HUDEP-2 (cell line): ENCODE measurements at regions not wholly inside any gene's neighbourhood (a gene's known extent, or its start where the extent isn't known, plus 50 kb on each side); places are given as distances from the start of the nearest gene placed in this dataset.
"Not testable (repeated sequence)": the region's sequence is repeated elsewhere in the genome, so short reads cannot be mapped to it uniquely, and the experiment has no call there.

Experiments used
- DNase-seq, 76 experiments: peaks; one replicate each; lab custom pipeline; 2025; ENCODE audit not compliant: unreplicated experiment in 76 of 76; lab: John Stamatoyannopoulos, UW

- DNase-seq = no peak
Measured at GRCh38 chrX:128653524-128654060, 601.4 kb upstream of the ACTRT1 start.

GRCh38 chrX:128650326-128650725 is 598.1 kb upstream of the ACTRT1 start:
- DNase-seq = no peak

- DNase-seq = no peak
Measured at GRCh38 chrX:128634754-128635153, 582.6 kb upstream of the ACTRT1 start.

DNA sequence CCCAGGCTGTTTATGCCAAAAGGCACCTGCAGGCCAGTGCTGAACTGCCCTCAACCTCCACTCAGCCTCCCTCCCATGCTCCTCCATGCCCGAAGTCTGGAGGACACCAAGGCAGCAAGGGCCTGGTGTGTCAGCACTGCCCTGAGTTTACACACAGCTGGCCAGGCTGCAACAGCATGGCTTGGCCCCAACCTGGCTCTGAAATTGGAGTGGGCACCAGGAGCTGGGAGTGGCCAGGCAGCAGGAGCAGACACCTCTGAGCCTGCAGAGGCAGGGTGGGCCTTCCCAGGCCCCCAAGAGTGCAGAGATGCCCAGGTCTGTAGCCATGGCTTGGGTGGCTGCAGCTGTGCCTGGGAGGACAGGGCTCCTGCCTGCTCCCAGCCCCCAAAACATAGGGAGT is 571.2 kb upstream of the ACTRT1 start:
- no peak for DNase-seq

- DNase-seq = no peak
Measured at GRCh38 chrX:128622296-128622695, 570.1 kb upstream of the ACTRT1 start.

DNA sequence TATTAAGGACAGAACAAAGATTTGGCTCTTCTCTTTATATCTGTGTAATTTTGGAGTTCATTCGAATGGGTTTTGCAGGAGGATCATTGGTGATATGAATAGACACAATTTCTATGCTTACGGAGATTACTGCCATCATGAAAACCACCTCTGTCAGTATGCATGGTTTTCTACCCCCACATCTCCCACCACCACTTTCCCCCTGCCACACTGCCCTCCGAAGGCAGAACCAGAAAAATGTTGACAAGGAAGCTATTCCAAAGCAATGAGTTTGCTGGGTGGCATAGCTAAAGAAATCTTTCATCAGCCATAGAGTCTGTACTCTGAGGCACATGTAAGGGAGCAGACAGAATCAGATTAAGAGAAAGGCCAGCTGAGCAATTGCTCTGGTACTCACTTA is 567.3 kb upstream of the ACTRT1 start:
- DNase-seq = no peak

DNA sequence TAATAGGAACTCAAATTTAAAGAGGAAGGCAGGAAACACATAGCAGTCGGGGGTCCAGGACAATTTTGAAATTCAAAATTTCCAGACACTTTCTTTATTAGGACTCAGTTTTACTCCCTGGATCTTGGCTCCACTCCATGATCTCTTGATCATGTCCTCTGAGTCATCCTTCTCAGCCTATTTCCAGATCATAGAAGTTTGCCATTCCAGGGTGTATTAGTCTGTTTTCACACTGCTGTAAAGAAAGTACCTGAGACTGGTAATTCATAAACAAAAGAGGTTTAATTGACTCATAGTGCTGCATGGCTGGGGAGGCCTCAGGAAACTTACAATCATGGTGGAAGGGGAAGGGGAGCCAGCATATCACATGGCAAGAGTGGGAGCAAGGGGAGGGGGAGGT is 564.7 kb upstream of the ACTRT1 start:
- no peak for DNase-seq

GRCh38 chrX:128606817-128607216 is 554.6 kb upstream of the ACTRT1 start:
- DNase-seq = not testable (repeated sequence)

DNA sequence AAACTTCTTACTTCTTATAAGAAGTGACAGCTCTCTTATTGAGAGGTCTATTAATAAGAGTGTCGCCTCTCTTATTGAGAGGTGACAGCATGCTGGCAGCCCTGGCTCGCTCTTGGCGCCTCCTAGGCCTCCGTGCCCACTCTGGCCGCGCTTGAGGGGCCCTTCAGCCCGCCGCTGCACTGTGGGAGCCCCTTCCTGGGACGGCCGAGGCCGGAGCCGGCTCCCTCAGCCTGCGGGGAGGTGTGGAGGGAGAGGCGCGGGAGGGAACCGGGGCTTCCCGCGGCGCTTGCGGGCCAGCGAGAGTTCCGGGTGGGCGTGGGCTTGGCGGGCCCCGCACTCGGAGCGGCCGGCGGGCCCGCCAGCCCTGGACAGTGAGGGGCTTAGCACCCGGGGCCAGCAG is 554.2 kb upstream of the ACTRT1 start:
- DNase-seq = not testable (repeated sequence)

DNA sequence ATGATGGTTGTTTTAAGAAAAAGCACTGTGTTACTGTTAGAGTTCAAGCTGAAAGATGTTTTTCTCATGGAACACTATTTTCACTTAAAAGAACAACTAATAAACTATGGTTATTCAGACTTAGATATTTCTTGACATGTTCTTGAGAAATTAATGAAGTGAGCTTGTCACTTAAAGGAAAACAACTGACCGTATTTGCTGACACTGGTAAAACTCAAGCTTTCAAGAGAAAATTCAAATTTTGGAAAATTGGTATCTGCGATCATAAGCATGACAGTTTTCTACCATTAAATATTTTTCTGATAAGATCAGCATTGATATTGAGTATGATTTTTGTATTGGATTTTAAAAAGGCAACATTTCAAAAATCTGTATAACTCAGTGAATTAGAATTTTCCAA is 549.5 kb upstream of the ACTRT1 start:
- DNase-seq = no peak

DNA sequence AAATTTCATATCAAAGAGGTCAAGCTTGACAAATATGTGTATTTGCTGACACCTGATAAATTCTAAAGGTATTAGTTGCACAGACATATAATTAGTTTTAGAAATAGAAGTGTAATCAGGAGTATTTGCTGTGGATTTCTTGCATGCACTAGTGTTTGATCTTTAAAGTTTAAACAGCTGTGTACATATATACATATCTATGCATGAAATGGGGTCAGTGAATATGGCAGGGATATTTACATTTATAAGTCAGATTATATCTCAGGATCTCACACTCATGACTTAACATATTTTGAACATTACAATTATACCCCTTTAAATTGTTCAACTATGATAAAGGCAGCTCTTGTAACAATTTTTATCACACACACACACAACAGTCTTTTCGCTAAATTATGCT is 547.4 kb upstream of the ACTRT1 start:
- DNase-seq = no peak

DNA sequence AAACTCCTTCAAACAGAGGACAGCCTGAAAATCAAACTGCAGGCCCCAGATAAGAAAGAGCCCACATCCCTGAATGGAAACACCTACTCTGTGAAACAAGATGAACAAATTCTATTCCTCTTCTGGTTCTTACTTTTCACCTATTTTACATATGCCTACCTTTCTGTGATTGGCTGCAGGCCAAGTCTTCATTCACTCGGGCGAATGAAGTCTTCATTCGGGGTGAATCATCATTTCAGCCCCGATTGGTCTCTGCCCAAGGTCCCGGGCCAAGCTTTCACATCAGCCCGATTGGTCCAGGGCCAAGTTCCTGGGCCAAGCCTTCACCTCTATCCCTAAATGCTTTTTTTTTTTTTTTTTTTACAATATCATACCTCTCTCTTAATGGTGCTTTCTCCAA is 529.8 kb upstream of the ACTRT1 start:
- no peak for DNase-seq

GRCh38 chrX:128581615-128582014 is 529.4 kb upstream of the ACTRT1 start:
- no peak for DNase-seq

DNA sequence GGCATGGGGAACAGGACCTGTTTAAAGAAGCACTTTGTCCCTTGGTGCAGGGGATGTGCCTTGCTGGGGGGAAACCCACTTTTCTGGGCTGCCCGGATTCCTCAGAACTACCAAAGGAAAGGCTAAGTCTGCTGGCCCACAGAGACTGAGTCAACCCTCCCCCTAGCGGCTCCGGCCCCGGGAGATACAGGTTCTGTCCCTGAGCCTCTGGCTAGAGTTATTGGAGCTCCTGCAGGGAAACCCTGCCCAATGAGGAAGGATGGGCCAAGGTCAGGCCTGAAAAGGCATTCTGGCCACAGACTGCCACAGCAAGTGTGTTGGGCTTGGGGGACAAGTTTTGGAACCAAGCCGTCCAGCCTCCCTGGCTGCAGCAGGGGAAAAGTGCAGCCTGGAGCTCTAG is 490.9 kb upstream of the ACTRT1 start:
- no peak for DNase-seq

GRCh38 chrX:128518508-128518907 is 466.3 kb upstream of the ACTRT1 start:
- no peak for DNase-seq

- no peak for DNase-seq
Measured at GRCh38 chrX:128517691-128518090, 465.5 kb upstream of the ACTRT1 start.

DNA sequence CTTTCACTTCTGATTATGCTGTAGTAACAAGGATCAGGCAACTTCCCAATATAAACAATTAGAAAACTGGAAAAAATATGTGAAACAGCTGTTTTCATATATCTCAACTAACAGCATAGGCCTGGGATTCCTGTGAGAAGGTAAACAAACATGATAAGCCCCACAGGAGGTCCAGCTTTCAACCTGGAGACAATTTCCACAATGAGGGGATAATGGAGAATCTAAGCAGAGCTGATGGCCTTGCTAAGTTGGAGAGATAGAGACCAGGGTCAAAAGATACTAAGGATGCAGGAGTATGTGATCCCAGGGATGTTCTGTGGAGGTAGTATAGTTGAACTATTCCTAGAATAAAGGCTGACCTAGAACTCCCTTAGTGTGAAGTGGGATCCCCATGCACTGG is 452.3 kb upstream of the ACTRT1 start:
- no peak for DNase-seq

DNA sequence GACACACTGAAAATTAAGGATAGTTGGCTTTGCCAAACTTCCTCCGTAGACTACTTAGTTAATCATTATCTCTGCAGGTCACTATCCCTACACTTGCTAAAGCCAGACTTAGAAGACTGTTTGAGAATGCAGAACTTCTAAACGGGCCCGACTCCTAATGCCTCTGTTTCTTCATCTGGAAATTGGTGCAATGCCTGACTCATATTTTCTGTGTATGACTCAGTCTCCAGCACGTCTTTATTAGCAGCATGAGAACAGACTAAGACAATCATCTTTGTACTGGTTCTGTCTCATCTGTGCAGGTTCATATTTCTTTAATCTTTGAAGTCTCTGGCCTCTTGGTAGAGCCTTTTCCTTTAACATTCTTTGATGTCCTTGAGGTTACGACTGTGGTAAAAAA is 411.9 kb upstream of the ACTRT1 start:
- DNase-seq = no peak

GRCh38 chrX:128460835-128461234 is 408.6 kb upstream of the ACTRT1 start:
- no peak for DNase-seq

DNA sequence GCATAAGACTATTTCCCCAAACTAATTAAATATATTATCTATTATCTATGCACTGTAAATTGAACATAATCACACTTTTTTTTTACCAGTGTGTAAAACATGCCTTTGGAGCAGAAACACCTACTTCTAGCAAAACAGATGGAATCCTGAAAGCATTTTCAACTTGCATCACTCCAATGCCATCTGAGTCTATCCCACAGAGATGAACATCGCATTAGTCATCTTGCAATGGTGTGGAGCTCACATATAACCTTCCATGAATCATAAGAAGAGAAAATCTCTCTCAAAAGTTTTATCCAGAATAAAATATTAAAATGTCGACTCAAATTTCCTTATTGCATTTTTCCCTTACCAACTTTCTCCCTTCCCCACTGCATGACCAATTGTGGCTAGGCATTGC is 406.7 kb upstream of the ACTRT1 start:
- DNase-seq = no peak

- DNase-seq = no peak
Measured at GRCh38 chrX:128457674-128458073, 405.5 kb upstream of the ACTRT1 start.

DNA sequence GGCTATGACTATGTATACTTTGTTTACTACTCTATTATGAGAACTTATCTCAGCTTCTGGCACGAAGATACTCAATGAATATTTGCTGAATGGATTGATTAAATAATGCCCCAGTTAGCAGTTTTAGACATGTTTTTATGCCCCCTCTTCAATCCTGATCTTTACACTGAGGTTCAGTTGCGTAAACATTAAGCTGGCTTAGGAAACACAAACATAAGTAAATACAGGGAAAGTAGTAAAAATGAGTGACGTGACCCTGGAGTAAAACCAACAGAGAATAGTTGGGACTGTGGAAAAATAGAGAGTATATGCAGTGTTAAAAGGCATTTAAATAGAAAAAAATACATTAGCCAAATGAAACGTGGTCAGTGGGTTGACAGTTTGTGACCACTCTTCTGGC is 387.0 kb upstream of the ACTRT1 start:
- no peak for DNase-seq

DNA sequence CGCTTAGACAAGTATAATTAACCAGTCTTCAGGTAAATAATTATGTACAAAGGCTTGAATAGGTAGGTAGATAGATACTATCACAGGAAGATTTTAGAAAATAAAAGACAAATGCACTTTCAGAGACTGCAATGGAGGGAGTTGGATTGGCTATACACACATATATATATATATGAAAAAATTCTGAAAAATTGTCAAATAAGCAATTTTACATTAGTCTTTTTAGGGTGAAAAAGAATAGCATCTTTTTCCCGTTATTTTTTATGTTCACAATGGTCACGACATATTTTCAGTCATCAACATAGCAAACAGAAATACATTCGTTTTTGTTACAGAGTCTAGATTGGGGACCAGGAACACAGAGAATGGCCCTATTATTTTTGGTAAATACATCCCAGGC is 385.9 kb upstream of the ACTRT1 start:
- DNase-seq = no peak
